GM13977 (cell line): ENCODE measurements at regions not wholly inside any gene's neighbourhood (a gene's known extent, or its start where the extent isn't known, plus 50 kb on each side); places are given as distances from the start of the nearest gene placed in this dataset.

ENCODE experiments used
- DNase-seq: peaks from one replicate; pipeline ENCODE4 v3.0.0; 2012; ENCODE audit warnings: low spot score
- CTCF ChIP-seq: IDR thresholded peaks from 2 replicates; pipeline ENCODE4 v1.5.1; 2012; ENCODE audit warnings: mild to moderate bottlenecking, control low read depth; ENCODE audit not compliant: insufficient read depth; ENCODE audit errors: extremely low read depth, missing control alignments
- in situ Hi-C: fragments of 300-500 bp; cut with MboI; formaldehyde crosslinking; loops from one replicate; pipeline ENCODE4 v1.12.0; 2022; ENCODE audit warnings: low sequenced_read_pairs, low pct_unique_long_range_greater_than_20kb, mixed read lengths, inconsistent platforms; ENCODE audit not compliant: unreplicated experiment

GRCh38 chr18:54100920-54101470 is 123.5 kb downstream of the MBD2 start:
- no peak for DNase-seq
- in situ Hi-C loops, result loop anchor here (25.0 kb wide), 1 partner anchor 539 kb away; no protein-coding TSS in a partner anchor
- no peak for TF ChIP-seq CTCF

GRCh38 chr18:54100466-54100865 is 124.0 kb downstream of the MBD2 start:
- no peak for DNase-seq
- in situ Hi-C loops, result loop anchor here (25.0 kb wide), 1 partner anchor 538 kb away; no protein-coding TSS in a partner anchor
- no peak for TF ChIP-seq CTCF

- no peak for DNase-seq
- in situ Hi-C loops, result no loop called here
- no peak for TF ChIP-seq CTCF
Measured at GRCh38 chr18:54094474-54094873, 130.0 kb downstream of the MBD2 start.

- in situ Hi-C loops, result no loop called here
- no peak for DNase-seq
- TF ChIP-seq CTCF, result no peak
Measured at GRCh38 chr18:54090856-54091255, 133.6 kb downstream of the MBD2 start.

- no peak for DNase-seq
- in situ Hi-C loops, result no loop called here
- TF ChIP-seq CTCF, result no peak
Measured at GRCh38 chr18:54089749-54090459, 134.6 kb downstream of the MBD2 start.

- in situ Hi-C loops, result no loop called here
- DNase-seq, result no peak
- no peak for TF ChIP-seq CTCF
Measured at GRCh38 chr18:54086863-54087262, 137.6 kb downstream of the MBD2 start.
